NCI-H1092 (cell line): ENCODE measurements at regions not wholly inside any gene's neighbourhood (a gene's known extent, or its start where the extent isn't known, plus 50 kb on each side); places are given as distances from the start of the nearest gene placed in this dataset.

Experiments used
- DNase-seq: peaks from one replicate; lab custom pipeline; 2025; lab: John Stamatoyannopoulos, UW

DNA sequence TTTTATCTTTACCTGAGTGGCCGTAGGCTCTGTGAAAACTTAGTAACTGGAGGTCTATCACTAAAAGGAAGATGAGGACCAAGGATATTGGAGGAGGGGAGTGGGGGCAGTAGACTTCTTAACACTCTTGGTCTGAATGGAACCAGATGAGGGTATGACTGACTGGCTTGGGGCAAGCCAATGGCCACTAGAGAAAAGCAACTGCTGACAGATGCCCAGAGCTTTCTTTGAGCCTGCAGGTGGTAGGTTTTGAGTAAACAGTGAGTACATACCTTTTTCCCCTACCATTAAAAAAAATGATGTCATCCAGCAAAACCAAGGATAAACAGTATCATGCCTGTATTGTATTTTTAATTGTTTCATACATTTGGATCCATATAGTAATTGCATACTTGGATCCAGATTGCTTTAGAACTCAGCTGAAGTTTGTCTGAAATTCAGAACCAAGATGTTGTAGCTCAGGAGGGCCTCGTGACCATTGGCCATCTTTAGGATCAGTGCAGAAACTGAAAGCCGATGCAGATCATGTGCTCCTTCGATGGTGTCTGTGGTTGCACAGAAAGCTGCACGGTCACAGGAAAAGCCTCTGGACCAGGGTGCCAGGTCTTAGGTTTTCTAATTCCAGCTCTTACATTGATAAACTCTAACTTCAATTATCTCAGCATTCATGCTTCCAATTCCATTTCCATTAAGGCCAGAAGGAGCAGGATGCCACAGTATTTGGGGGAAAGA lies 131.0 kb downstream of the PDGFRA start:
- no peak for DNase-seq

DNA sequence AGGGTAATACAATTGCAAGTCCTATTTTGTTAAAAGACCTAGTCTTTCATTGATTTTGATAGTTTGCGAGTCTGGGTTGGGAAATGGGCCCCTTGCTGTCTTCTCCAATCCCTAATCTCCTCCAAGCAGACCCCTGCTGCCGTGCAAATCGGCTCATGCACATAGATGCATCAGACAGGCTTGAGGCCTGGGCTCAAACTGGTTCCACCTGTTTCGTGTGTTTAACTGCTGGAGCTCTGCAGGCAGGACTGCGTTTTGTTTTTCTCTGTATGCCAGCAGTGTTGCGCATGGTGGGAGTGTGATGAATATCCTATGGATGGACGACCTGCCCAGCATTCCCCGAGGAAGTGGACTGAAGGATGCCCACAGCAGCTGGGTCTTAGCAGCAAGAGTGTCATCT lies 133.9 kb downstream of the PDGFRA start:
- DNase-seq = no peak

DNA sequence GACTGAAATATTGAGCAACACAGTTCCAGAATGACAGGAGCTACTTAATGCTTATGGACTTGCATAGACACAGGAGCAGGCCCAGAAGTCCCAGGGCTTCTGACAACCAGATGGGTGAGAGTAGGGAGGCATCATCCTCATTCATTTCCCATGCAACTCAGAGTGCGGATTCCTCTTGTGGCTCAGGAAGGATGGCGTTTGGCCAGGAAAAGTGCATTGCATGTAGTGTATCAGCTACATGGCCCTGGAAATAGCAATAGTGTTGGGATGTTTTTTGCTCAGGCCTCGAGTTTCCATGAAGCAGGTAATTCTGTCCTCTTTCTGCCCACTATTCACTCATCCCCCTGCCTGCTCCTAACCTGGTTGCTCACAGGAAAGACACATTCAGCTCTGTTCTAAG lies 136.6 kb downstream of the PDGFRA start:
- DNase-seq = no peak

GRCh38 chr4:54367059-54367458 lies 138.0 kb downstream of the PDGFRA start:
- no peak for DNase-seq

DNA sequence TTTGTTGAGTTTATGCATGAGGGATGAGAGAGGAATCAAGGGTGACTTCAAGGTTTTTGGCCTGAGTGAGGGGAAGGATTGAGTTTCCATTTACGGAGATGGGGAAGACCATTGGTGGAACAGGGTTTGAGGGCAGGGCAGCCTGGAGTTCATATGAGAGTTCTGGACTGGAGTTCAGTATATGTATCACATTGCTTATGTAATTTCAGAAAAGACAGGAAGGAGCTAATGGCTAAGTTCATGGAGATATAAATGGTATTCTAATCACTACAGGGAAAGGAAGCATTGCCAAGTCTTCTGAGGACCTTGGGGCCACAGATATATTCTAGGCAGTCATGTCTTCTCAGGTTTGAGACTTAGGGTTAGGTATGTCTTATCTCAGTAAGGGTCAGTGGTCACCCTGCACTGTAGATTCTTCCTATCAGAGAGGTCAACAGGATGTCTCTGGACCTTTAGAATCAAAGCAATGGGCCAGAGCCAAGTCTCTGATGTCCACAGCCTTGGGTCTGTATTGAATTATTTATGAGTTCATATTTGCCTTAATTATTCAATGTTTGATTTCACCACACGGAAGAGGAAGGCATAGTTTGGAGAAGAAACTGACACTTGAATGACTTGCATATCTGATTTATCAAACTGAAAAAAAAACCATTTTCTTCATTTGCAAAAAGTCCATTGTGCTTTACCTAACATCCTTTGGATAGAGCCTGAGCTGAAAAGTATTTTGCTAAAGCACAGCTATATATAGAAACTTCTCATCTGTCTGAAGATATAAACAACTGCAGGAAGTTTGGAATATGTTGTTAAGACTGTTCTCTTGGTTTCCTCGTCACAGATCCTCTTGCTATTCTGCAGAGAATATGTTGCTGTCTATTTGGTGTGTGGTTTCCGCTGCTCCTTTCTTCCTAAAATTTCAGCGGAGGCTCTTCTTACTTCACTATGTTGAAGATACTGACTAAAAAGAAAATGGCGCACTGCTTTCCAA lies 139.5 kb downstream of the PDGFRA start:
- no peak for DNase-seq

- no peak for DNase-seq
Measured at GRCh38 chr4:54371173-54371572, 142.1 kb downstream of the PDGFRA start.

DNA sequence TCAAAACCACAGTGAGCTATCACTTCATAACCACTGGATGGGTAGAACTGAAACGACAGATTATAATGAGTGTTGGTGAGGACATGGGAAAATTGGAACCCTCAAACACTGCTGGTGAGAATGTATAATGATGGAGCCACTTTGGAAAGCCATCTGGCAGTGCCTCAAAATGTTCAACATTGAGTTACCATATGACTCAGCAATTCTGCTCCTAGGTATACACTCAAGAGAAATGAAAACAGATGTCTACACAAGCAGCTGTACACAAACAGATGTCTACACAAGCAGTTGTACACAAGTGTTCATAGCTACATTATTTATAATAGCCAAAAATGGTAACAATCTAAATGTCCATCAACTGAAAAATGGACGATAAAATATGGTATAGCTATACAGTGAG lies 143.9 kb downstream of the PDGFRA start:
- no peak for DNase-seq

DNA sequence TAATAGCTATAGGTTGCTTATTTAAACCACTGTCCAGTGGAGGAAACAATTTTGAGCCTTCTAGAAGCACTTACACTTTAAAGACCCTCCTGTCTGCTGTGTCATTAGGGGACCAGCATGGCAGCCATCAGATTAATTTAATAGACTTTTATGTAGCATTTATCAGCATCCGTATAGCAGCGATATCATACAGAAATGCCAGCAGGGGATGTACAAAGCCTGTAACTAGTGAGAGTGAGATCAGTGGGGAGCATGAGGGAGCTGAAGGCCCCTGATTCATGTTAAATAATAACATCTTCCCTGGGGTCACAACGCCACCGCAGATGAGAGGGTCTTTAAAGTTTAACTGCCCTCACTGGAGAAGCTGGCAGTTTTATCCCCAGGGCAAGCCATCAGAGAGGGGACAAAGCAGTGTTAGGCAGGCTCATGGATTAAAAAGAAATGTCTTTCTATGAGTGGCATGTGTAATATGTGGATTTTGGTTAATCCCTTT lies 144.7 kb downstream of the PDGFRA start:
- no peak for DNase-seq

- DNase-seq = no peak
Measured at GRCh38 chr4:54378461-54378860, 149.4 kb downstream of the PDGFRA start.

- no peak for DNase-seq
Measured at GRCh38 chr4:54384152-54384551, 155.1 kb downstream of the PDGFRA start.

GRCh38 chr4:54384563-54384962 lies 155.5 kb downstream of the PDGFRA start:
- peak; percentile 5 for DNase-seq

DNA sequence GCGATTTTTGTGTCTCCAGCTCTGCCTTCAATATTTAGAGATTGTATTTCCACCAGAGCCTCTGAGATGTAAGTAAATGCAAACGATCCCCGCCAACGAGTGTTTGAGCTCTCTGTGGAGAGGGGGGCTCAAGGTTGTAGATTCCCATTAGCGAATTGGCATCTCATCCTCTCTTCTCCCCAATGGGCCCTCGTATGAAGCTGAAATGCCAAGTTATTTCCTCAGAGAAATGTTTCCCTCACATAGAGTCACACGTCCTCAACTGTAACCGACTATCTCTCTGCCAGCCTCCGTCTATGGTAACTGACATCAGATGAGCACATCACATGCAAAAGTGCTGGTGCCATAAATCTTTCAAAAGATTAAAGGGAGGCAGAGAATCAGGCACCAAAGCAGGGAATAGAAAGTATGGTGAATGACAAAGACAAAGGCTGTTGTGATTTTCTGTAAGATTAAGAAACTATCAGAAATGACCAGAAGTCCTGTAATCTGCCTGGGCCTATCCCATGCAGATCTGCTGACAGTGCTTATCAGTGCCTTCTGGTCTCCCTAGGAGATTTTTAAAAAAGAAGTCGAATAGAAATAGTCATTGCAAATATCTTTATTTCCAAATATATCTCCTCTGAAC lies 157.1 kb downstream of the PDGFRA start:
- DNase-seq = no peak

DNA sequence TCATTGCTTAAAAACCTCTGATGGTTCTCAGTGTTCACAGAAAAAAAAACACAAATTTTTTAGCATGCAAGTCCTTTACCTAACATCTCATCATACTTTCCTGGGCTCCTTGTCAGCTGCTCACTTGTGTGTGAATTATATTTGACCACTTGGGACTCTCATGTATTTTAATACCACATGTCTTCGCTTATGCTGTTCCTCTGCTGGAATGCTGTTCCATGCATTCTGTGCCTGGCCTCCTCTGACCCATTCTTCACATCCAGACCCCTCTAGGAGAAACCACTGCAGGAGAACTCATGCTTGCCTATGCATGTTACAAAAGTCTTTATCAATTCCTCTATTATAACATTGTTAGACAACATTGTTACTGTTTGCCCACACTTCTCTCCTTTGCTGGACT lies 157.6 kb downstream of the PDGFRA start:
- DNase-seq = no peak

DNA sequence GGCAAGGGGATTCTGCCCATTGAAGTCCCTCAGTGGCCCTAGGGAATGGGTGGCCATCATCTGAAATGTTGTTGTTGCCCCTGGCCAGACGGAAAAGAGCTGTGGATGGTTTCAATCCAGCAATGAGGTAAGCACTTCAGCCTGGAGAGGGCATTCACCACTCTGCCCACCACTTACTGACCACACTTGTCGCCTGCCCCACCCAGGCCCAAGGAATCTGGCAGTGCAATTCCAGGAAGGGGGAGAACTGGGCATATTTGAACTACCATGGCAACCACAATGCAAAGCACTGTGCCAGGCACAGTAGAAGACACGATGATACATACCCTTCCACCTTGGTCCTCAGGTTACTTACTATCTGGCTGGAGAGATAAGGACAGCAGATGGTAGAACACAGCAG lies 161.6 kb downstream of the PDGFRA start:
- DNase-seq = no peak

DNA sequence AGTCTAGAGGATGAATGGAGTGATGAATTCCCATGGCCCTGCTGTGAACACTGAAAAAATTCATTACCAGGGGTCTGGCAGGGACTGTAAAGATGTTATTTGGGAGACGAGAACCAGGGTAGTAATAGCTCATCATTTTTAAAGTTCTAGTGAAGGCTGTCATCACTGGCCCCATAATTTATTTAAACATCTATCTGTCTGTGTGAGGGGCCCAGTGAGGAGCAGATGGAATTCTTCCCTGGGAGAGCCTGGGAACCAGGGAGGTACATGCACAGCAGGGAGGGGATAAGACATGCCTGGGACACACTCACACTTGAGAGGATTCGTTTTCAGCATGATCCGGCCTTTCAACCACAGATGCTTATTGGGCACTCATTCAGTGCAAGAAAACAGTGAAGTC lies 162.0 kb downstream of the PDGFRA start:
- DNase-seq = no peak

DNA sequence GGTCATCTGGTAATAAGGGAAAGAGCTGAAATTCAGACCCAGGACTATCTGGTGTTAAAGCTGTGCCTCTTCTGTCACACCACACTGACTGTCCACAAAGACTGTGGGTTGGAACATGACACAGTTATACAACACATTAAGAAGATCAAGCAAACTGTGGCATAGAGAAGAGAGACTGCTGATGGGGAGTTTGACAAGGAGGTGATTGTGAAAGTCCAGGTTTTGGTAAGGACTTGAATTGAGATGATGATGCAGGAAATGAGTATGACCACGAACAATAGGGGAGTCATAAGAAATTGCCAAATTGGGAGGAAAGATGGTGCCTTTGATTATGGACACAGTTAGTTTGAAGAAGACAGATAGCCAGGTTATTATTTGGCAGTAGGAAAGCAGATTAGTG lies 163.4 kb downstream of the PDGFRA start:
- DNase-seq = no peak

DNA sequence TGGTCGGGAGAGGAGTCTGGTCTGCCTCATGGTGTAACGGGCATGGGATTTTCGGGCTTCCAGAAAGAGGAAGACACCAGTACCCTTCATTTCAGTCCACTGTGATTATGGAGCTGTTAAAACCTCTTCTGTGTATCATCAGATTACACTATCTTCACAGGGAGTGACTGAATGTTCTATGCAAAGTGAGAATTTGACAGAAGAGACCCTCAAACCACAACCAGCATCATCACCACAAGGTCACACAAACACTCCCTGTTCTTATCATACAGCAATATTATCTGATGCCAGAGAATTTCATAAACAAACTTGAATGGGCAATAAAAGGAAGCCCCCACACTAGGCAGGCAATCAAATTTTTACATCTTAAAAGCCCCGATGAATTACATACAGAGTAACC lies 164.2 kb downstream of the PDGFRA start:
- no peak for DNase-seq

DNA sequence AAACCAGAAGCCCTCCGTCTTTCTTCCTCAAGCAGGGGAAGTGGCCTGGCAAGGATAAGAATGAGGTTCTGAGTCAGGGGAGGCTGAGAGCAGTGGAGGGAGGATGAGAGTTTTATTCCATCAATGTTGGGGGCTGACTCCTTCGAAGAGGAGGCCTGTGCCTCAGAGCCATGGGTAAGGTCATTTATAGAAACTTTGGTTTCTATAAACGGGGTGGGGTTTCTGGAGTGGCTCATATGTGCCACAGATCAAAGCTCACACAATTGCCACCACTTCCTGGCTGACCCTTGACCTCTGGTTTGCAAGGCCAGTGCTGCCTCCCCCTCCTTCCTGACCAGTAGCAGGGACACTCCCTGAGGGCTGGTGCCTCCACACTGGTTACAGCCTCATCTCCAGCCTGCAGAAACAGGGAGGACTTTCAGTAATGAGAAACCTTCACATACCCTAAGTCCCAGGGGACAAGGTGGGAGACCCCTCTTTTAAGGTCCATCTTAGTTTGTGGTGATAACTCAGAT lies 166.0 kb downstream of the PDGFRA start:
- no peak for DNase-seq

- DNase-seq = no peak
Measured at GRCh38 chr4:54400188-54400587, 171.1 kb downstream of the PDGFRA start.

DNA sequence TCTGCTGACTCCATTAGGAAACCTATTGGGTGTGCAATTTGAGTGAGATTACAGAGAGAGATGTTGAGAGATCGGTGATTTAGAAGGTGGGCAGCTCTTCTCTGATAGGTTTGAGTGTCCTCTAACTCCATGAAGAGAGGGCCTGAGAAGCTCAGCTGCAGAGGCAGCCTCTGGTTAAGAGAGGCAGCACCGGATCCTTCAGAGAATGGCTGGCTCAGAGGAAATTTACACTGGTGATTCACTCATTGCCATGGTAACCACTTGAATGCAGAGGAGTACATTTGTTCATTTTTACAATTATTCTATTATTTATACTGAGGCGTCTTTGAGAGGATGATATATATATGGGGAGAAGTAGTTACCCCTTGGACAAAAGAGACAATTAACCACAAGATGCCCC lies 171.7 kb downstream of the PDGFRA start:
- no peak for DNase-seq

- DNase-seq = no peak
Measured at GRCh38 chr4:54402880-54403480, 173.9 kb downstream of the PDGFRA start.
